Left lobe of liver (tissue), 2 donors: ENCODE measurements at regions not wholly inside any gene's neighbourhood (a gene's known extent, or its start where the extent isn't known, plus 50 kb on each side); places are given as distances from the start of the nearest gene placed in this dataset.

Experiments
- ATAC-seq: fragments of 200-7000 bp; cut with Tn5 transposase; one replicate; pipeline ENCODE4 v1.9.1; 2020; ENCODE audit warnings: mild to moderate bottlenecking, moderate library complexity
- DNase-seq: peaks from one replicate; pipeline ENCODE4 v3.0.0-alpha.2; 2020; ENCODE audit warnings: low spot score
- donor health status: DM: no; HTN: no; CAD: no; lungs with moderate emphysema.
- donor health status: DM: no; HTN: yes; CAD: no.

- DNase-seq (peak; percentile 27), ATAC-seq (no peak)
These were observed 1449.0 kb downstream of the BRD1 start for GRCh38 chr22:48378673-48379072.

GRCh38 chr22:48376936-48377712 is 1450.5 kb downstream of the BRD1 start:
- DNase-seq, result peak; percentile 16
- ATAC-seq, result no peak

DNA sequence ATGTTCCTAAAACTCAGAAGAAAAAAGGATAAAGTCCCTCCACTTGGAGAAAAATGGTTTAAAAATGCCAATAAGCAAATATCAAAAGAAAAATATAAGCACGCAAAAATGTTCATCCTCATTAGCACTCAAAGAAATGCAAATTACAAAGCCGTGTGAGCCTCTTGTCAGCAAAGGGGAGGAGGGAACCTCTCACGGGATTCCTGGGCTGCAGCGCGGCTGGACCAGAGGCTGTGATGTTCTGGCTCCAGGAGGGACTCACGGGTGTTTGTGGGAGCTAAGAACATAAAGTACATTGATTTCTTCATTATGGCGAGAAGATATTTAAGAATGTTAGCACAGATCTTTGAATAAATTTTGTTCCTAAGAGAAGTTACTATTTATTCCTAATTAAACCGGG is 1451.2 kb downstream of the BRD1 start:
- ATAC-seq, result no peak
- DNase-seq, result no peak

DNA sequence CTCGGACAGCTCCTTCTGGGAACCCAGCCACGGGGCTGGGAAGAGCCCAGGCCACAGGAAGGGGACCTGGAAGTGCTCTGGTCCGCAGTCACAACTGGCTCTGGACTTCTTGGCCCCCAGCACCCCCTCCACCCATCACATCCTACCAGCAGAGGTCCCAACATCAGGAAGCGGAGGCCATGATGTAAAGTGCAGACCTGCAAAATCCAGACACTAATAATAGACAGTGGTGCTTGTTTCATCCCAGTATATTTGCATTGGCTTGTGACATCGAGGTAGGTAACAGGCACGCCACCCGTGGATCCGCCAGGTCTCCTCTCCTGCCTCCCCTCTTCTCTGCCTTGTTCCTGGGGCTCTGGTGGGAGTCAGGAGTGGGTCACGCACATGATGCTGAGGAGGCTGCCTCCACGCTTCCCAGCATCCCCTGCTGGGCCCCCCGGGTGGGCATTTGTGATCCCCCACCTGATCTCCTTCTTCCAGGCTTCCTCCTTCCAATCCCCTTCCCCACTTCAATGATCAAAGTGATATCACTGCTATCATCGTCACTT is 1454.0 kb downstream of the BRD1 start:
- peak; percentile 14 for DNase-seq
- no peak for ATAC-seq

DNA sequence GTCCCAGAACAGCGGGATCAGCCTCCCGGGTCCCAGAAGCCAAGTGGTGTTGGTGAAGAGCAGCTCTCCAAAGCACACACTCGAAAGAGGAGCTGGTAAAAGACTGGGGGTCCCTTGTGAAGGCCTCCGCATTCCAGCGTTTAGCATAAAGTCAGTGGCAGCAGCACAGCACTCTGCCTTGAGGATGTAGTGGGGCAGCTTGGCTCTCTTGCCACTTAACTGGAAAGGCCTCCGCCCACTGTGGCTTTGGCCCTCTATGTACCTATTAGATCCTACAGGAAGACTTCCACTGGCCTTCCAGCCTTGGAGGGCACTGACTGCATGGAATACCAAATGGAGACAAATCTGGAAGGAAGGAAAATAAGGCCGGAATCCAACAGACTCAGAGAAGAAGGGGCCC is 1455.3 kb downstream of the BRD1 start:
- ATAC-seq (no peak), DNase-seq (peak; percentile 29)

- no peak for ATAC-seq
- peak; percentile 23 for DNase-seq
These were observed 1456.3 kb downstream of the BRD1 start for GRCh38 chr22:48371391-48371790.

DNA sequence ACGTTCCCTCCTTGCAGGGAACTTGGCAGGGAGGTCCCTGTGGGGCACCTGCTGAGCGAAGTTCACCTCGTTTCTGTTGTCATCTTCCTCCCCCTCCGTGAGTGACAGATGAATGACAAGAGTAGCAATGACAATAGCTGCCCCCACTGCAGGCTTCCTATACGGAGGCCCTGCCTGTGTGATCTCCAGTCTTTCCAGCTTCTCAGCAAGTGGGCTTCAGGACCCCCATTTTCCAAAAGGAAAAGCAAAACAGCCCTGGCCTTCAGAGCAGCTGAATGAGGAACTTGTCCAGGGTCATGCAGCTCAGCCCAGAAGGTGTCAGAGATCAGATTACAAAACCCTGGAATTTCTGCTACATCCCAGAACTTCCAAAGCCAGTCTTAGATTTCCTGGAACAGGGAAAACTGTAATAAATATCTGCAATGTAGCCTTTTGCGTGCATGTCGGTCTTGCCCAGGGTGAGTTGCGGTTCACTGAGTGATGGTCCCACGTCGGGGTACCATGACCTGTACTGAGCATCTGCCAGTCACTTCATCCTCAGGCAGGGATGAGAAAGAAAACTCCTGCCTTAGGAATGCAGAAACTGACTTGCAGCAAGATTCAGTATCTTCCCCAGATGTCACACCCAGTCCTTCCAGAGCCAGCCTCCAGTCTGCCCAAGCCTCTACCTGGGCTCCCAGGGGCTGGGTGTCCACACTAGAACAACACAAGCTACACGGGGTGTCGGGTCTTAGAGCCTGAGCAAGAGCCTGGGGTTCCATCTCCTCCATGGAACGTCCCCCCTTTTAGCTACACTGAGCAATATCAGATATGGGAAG is 1457.0 kb downstream of the BRD1 start:
- DNase-seq (peak; percentile 33), ATAC-seq (peak; percentile 55)

- DNase-seq, result peak; percentile 77
These were observed 1457.7 kb downstream of the BRD1 start for GRCh38 chr22:48369789-48370507.

GRCh38 chr22:48368975-48369525 is 1458.6 kb downstream of the BRD1 start:
- no peak for ATAC-seq

More at GRCh38 chr22:48369789-48370507, 1457.7 kb downstream of the BRD1 start:
- peak; percentile 82 for ATAC-seq

GRCh38 chr22:48367731-48368130 is 1459.9 kb downstream of the BRD1 start:
- ATAC-seq, result no peak
- peak; percentile 7 for DNase-seq

More at GRCh38 chr22:48368975-48369525, 1458.6 kb downstream of the BRD1 start:
- DNase-seq, result peak; percentile 28

DNA sequence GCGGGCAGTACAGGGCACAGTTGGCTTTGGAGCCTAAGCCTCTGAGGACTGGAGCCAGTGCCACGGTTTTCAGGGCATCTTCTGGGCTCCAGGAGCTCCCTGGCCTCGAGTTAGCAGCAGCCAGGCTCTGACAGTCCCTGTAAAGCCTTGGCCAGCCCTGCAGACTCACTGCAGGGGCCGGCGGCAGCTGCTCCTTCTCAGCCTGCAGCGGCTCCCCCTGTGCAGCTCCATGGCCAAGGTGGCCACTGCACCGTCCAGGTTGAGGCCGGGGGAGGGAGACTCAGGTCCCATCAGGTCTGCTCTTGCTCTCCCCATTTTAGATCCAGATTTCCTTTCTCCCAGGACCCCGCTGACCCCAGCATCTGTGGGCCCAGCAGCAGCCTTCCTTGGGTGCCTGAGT is 1461.1 kb downstream of the BRD1 start:
- DNase-seq (peak; percentile 21), ATAC-seq (no peak)

DNA sequence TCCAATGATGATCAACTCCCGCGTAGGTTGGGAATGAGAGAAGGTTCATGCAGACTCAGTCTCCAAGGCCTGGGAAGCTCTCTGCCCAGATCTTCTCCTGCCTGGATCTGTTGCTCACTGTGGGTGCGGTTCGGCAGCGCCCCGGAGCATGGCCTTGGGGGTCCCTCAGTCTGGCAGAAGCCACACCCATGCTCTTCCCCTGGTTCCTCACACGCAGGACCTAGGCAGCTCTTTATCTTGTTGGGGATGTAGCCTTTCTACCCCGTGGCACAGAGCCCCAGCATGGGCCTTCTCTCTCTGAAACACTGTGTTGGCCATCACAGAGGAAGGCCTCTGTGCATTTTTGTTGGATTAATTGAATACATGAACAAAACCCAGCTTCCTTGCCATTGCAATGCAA is 1461.6 kb downstream of the BRD1 start:
- ATAC-seq, result no peak
- DNase-seq, result peak; percentile 16

- DNase-seq (peak; percentile 21), ATAC-seq (no peak)
These were observed 1462.3 kb downstream of the BRD1 start for GRCh38 chr22:48365386-48365785.

DNA sequence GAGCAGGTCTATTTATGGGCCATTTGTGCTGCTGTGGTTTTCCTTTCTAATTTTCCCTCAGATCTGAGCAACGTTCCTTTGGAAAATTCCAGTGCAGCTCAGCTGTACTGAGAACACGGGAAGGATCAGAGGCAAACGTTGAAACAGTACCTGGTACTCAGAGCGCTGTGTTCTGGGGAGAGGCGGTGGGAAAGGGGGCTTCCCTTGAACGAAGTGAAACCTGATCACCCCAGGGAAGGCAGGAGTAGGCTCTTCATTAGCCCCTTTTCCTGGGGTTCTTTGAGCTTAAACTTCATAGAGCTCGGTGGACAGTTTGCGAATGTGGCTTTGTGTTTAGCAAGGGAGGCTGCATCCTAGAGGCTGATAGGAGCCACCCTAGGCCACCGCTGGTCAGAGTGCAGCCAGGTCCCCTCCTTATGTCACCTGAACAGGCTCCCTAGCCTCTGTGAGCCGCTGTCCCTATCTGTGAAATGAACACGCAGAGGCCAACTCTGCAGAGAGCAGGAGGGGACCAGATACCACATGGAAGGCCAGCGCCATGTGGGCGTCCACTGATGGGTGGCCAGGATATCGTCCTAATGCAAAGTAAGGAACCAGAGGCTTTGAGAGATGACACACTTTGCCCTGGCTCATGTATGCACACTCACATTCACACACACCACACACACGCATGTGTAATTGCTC is 1464.8 kb downstream of the BRD1 start:
- DNase-seq (peak; percentile 19), ATAC-seq (no peak)

DNA sequence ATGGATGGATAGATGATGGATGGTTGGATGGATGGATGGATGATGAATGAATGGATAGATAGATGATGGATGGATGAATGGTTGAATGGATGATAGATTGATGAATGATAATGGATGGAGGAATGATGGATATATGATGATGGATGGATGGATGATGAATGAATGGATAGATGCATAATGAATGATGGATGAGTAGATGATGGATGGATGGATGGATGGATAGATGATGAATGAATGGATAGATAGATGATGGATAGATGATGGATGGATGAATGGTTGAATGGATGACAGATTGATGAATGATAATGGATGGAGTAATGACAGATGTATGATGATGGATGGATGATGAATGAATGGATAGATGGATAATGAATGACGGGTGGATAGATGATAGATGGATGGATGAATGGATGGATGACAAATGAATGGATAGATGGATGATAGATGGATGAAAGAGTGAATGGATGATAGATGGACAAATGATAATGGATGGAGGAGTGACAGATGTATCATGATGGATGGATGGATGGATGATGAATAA is 1466.5 kb downstream of the BRD1 start:
- DNase-seq (no peak), ATAC-seq (no peak)

GRCh38 chr22:48359613-48359965 is 1468.1 kb downstream of the BRD1 start:
- ATAC-seq, result no peak
- no peak for DNase-seq

- DNase-seq, result no peak
- no peak for ATAC-seq
These were observed 1468.6 kb downstream of the BRD1 start for GRCh38 chr22:48358886-48359612.

DNA sequence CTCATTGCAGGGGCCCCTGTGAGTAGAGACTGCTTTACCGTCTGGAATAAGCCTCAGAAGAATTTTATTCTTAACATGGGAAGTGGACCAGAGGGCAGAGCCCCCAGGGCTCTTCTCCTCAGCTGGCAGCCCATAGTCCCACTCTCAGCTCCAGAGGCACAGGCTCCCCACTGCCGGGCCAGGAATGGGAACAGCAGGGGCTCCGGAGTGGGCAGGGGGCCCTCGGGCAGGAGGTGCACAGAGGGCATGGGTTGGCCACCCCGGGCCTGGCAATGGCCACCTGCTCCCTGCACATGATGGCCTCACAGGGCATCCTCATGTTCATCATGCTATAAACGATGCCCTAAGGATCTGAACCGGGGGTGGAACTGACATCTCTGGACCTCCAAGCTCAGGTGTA is 1469.7 kb downstream of the BRD1 start:
- ATAC-seq, result no peak
- DNase-seq, result no peak

DNA sequence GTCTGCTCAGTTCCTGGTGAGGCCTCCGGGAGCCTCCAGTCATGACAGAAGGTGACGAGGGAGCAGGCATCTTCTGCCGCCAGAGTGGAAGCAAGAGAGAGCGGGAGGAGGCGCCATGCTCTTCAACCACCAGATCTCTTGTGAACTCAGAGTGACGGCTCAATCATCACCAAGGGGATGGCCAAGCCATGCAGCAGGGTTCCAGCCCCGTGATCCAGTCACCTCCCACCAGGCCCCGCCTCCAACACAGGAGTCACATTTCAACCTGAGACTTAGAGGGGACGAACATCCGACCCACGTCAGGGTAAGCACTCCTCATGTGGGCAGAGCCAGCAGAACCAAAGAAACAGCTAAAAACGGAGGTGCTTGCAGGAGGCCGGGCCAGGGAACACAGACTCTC is 1470.5 kb downstream of the BRD1 start:
- ATAC-seq (no peak), DNase-seq (no peak)
